DND-41 (cell line): ENCODE measurements at regions not wholly inside any gene's neighbourhood (a gene's known extent, or its start where the extent isn't known, plus 50 kb on each side); places are given as distances from the start of the nearest gene placed in this dataset.
"Not testable (repeated sequence)": the region's sequence is repeated elsewhere in the genome, so short reads cannot be mapped to it uniquely, and the experiment has no call there.

ENCODE experiments used
- ATAC-seq: fragments of 200-7000 bp; cut with Tn5 transposase; 3 replicates; pipeline ENCODE4 v1.9.1; 2021; ENCODE audit warnings: low read depth; ENCODE audit not compliant: insufficient read depth
- DNase-seq: peaks from one replicate; pipeline ENCODE4 v3.0.0-alpha.2; 2020
- H2AFZ ChIP-seq: 2 replicates; pipeline ENCODE4 v1.6.0; 2012; ENCODE audit warnings: low read depth, low read length
- H3K27ac ChIP-seq: 2 replicates; pipeline ENCODE4 v1.5.1; 2012; ENCODE audit warnings: low read length, inconsistent platforms
- H3K27me3 ChIP-seq: fragments of 200-600 bp; sonication (generic); 2 replicates; pipeline ENCODE4 v1.6.0; 2012; ENCODE audit warnings: low read length, mild to moderate bottlenecking, inconsistent platforms; ENCODE audit not compliant: insufficient read depth, poor library complexity
- H3K36me3 ChIP-seq: 2 replicates; pipeline ENCODE4 v1.5.1; 2012; ENCODE audit warnings: low read length, inconsistent platforms; ENCODE audit not compliant: insufficient read depth
- H3K4me1 ChIP-seq: 2 replicates; pipeline ENCODE4 v1.5.1; 2012; ENCODE audit warnings: mild to moderate bottlenecking, low read length; ENCODE audit not compliant: insufficient read depth
- H3K4me2 ChIP-seq: 2 replicates; pipeline ENCODE4 v1.6.0; 2012; ENCODE audit warnings: mild to moderate bottlenecking, moderate library complexity, low read length, inconsistent platforms; ENCODE audit not compliant: insufficient read depth
- H3K4me3 ChIP-seq, 2 experiments: fragments of 200-600 bp in 1 of 2; shearing (Covaris generic) in 1 of 2; 2 replicates each; pipeline ENCODE4 v1.5.1; 2012 to 2016; ENCODE audit warnings: inconsistent platforms in 2 of 2, low read length in 2 of 2, mild to moderate bottlenecking in 2 of 2, low read depth in 1 of 2, moderate library complexity in 1 of 2
- H3K79me2 ChIP-seq: 2 replicates; pipeline ENCODE4 v1.6.0; 2012; ENCODE audit warnings: low read length, inconsistent platforms; ENCODE audit not compliant: insufficient read depth
- H3K9ac ChIP-seq: 2 replicates; pipeline ENCODE4 v1.6.0; 2012; ENCODE audit warnings: low read depth, mild to moderate bottlenecking, inconsistent platforms, low read length, moderate library complexity
- H3K9me3 ChIP-seq: 2 replicates; pipeline ENCODE4 v1.5.1; 2012; ENCODE audit warnings: low read length, moderate library complexity, mild to moderate bottlenecking, inconsistent platforms; ENCODE audit not compliant: insufficient read depth, severe bottlenecking
- H4K20me1 ChIP-seq: 2 replicates; pipeline ENCODE4 v1.6.0; 2012; ENCODE audit warnings: low read length; ENCODE audit not compliant: insufficient read depth
- CTCF ChIP-seq: IDR thresholded peaks from 2 replicates; pipeline ENCODE4 v1.5.1; 2012; ENCODE audit warnings: borderline replicate concordance, low read length, moderate library complexity, mild to moderate bottlenecking; ENCODE audit not compliant: poor library complexity, severe bottlenecking; ENCODE audit errors: extremely low read depth
- EZH2 ChIP-seq: IDR thresholded peaks from 3 replicates; pipeline ENCODE4 v1.6.1; 2012; ENCODE audit warnings: borderline replicate concordance, low read depth, mild to moderate bottlenecking, moderate library complexity, low read length, inconsistent platforms; ENCODE audit not compliant: severe bottlenecking

GRCh38 chr20:57974863-57975262, 253.6 kb downstream of the ANKRD60 start:
- no peak overlapping the region for H3K9ac ChIP-seq
- H3K4me2 ChIP-seq = no peak overlapping the region
- ATAC-seq (no peak), DNase-seq (no peak)
- no peaks in the 10 kb centered on the region for H3K4me1 ChIP-seq
- H3K27ac ChIP-seq = no peak overlapping the region
- TF ChIP-seq CTCF (no peak), EZH2 (no peak)
- peaks cover 2% of the 10 kb centered on the region for H3K27me3 ChIP-seq
- H3K4me3 ChIP-seq = no peak overlapping the region
- no peaks in the 10 kb centered on the region for H3K79me2 ChIP-seq
- H3K36me3 ChIP-seq = no peaks in the 10 kb centered on the region
- H3K9me3 ChIP-seq = no peaks in the 10 kb centered on the region
- no peaks in the 10 kb centered on the region for H4K20me1 ChIP-seq
- H2AFZ ChIP-seq = no peak overlapping the region

GRCh38 chr20:57973886-57974285, 254.6 kb downstream of the ANKRD60 start:
- Histone ChIP-seq H3K79me2 (no peaks in the 10 kb centered on the region), H3K27me3 (peaks cover 2% of the 10 kb centered on the region), H2AFZ (no peak overlapping the region), H3K4me1 (no peaks in the 10 kb centered on the region), H3K27ac (no peak overlapping the region), H4K20me1 (no peaks in the 10 kb centered on the region), H3K36me3 (no peaks in the 10 kb centered on the region), H3K9ac (no peak overlapping the region), H3K4me2 (no peak overlapping the region), H3K4me3 (no peak overlapping the region), H3K9me3 (no peaks in the 10 kb centered on the region)
- DNase-seq (no peak), ATAC-seq (no peak)
- no peak for TF ChIP-seq EZH2
- TF ChIP-seq CTCF = no peak

DNA sequence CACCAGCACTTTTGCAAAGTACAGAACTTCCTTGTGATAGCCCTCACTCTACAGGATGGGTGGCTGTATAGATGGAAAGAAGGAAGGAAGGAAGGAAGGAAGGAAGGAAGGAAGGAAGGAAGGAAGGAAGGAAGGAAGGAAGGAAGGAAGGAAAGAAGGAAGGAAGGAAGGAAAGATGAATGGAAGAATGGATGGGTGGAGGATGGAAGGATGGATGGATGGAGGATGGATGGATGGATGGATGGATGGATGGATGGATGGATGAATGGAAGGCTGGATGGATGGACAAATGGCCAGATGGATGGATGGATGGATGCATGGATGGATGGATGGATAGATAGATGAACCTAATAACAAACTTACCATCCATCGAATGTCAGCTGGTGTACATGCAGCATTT, 256.9 kb downstream of the ANKRD60 start:
- not testable (repeated sequence) for H3K79me2 ChIP-seq, H3K4me3 ChIP-seq, H3K36me3 ChIP-seq, H2AFZ ChIP-seq, ATAC-seq, H4K20me1 ChIP-seq, H3K27ac ChIP-seq, H3K9ac ChIP-seq, H3K27me3 ChIP-seq, DNase-seq, H3K9me3 ChIP-seq, H3K4me1 ChIP-seq, H3K4me2 ChIP-seq

- H3K79me2 ChIP-seq = no peaks in the 10 kb centered on the region
- no peaks in the 10 kb centered on the region for H3K36me3 ChIP-seq
- no peak overlapping the region for H3K4me3 ChIP-seq
- H3K4me2 ChIP-seq = no peak overlapping the region
- no peaks in the 10 kb centered on the region for H3K9me3 ChIP-seq
- DNase-seq (no peak), ATAC-seq (no peak)
- H3K27ac ChIP-seq = no peak overlapping the region
- H2AFZ ChIP-seq = no peak overlapping the region
- H4K20me1 ChIP-seq = no peaks in the 10 kb centered on the region
- no peak overlapping the region for H3K9ac ChIP-seq
- H3K27me3 ChIP-seq = peaks cover 7% of the 10 kb centered on the region
- TF ChIP-seq CTCF (no peak), EZH2 (no peak)
- H3K4me1 ChIP-seq = no peaks in the 10 kb centered on the region
These were observed 257.6 kb downstream of the ANKRD60 start for GRCh38 chr20:57970856-57971255.
